ENCODE measurements at regions not wholly inside any gene's neighbourhood (a gene's known extent, or its start where the extent isn't known, plus 50 kb on each side); places are given as distances from the start of the nearest gene placed in this dataset.

DNA sequence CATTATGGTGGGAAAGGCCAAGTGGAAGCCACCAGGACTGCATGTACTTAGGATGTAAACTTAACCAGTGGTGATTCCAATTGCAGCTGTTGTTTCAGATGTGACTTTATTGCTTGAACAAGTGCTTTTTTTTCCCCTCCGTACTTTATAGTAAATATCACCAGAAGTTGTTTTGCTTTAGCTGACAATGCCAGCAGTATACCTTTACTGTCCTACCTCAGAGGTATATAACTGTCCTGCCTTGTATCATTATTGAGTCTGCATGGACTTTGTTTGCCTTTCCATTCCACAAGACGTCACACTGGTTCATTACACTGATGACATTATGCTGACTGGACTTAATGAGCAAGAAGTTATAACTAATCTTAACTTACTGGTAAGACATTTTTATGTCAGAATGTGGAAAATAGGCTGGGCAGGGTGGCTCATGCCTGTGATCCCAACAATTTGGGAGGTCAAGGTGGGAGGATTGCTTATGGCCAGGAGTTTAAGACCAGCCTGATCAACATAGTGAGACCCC is 77.1 kb upstream of the RAB18 start:
- WGBS, 5 donors = 56 to 71% (median 65%) methylated on average over 2 of the region's 2 CpGs
- Histone ChIP-seq H3K36me3 (no peaks in the 10 kb centered on the region), H3K27me3 (no peaks in the 10 kb centered on the region), H3K4me1 (no peaks in the 10 kb centered on the region), H3K4me3 (no peak overlapping the region), H3K9me3 (no peaks in the 10 kb centered on the region), H3K27ac (no peak overlapping the region)
- DNase-seq = no peak
- no peak for TF ChIP-seq POLR2A (IDR thresholded peaks at IDR 0.05)
- TF ChIP-seq POLR2AphosphoS5 (IDR thresholded peaks at IDR 0.05) = no peak
- no peak for TF ChIP-seq EP300 (IDR thresholded peaks at IDR 0.05)
- TF ChIP-seq, protein P1, sequence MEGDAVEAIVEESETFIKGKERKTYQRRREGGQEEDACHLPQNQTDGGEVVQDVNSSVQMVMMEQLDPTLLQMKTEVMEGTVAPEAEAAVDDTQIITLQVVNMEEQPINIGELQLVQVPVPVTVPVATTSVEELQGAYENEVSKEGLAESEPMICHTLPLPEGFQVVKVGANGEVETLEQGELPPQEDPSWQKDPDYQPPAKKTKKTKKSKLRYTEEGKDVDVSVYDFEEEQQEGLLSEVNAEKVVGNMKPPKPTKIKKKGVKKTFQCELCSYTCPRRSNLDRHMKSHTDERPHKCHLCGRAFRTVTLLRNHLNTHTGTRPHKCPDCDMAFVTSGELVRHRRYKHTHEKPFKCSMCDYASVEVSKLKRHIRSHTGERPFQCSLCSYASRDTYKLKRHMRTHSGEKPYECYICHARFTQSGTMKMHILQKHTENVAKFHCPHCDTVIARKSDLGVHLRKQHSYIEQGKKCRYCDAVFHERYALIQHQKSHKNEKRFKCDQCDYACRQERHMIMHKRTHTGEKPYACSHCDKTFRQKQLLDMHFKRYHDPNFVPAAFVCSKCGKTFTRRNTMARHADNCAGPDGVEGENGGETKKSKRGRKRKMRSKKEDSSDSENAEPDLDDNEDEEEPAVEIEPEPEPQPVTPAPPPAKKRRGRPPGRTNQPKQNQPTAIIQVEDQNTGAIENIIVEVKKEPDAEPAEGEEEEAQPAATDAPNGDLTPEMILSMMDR (IDR thresholded peaks at IDR 0.05) = no peak
- intact Hi-C loops (cut with DNase I; ENCODE audit: low total_unique reads) = no loop called here

DNA sequence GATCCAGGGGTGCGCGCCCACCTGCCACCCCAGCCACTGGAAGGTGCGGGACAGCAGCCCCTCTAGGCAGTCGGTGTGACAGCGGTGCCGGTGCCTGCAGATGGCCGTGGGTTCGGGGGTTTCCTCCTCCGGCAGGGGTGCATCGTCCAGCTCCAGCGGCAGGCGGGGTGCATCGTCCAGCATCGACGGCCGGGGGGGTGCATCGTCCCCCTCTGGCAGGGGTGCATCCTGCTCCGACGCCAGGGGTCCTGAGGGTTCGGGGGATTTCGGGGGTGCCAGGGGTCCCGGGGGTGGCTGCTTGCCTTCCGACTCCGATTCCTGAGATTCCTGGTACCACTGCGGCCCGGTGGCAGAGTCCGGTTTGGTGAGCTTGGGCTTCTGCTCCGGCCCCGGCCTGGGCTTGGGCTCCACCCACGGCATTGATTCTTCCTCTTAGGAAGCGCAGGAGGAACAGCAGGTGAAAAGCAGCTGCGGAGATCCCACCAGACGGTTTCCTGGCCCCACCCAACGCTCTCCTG is 90.2 kb upstream of the RAB18 start:
- Histone ChIP-seq H3K27ac (no peak overlapping the region), H3K4me3 (no peak overlapping the region), H3K27me3 (peaks cover 0 to 17% (median 13%) of the 10 kb centered on the region in 3 donors), H3K4me1 (no peaks in the 10 kb centered on the region), H3K9me3 (peaks cover 0 to 17% (median 9%) of the 10 kb centered on the region in 4 donors), H3K36me3 (no peaks in the 10 kb centered on the region)
- intact Hi-C loops (cut with DNase I; ENCODE audit: low total_unique reads) = no loop called here
- no peak for TF ChIP-seq EP300 (IDR thresholded peaks at IDR 0.05)
- no peak for TF ChIP-seq POLR2A (IDR thresholded peaks at IDR 0.05)
- no peak for TF ChIP-seq POLR2AphosphoS5 (IDR thresholded peaks at IDR 0.05)
- TF ChIP-seq, protein P1 (IDR thresholded peaks at IDR 0.05) = no peak
- 33 to 62% (median 49%) methylated on average over 2 to 34 of the region's 34 CpGs for WGBS, 5 donors
- peak in 1 of 2 donors; percentile 5 for DNase-seq

DNA sequence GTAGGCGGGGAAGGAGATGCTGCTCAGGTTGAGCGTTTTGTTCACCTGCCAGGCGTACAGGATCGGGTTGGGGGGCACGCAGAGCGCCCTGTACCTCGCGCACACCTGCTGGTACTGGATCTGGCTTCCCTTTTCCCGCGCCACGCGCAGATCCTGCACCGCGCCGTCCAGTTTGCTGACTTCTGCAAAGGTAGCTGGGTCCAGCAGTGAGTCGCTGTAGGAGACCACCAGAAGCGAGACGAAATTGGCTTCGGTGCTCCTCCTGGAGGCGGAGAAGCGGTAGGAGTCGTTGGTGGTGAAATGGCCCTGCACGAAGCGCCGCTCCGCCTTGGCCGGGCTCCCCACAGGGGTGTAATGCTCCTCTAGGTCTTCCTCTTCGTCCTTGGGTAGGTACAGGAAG is 90.7 kb upstream of the RAB18 start:
- WGBS, 5 donors = 45 to 65% (median 54%) methylated on average over 16 to 28 of the region's 28 CpGs

DNA sequence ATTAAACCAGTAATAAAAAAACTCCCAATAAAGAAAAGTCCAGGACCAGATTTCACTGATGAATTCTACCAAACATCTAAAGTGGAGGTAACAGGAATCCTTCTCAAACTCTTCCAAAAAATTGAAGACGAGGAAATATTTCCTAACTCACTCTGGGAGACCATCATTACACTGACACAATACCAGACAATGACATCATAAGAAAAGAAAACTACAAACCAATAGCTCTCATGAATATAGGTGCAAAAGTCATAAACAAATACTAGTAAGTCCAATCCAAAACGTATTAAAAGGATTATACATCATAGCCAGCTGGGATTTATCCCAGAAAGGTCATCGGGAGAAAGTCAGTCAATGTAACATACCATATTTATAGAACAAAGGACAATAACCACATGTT is 94.0 kb upstream of the RAB18 start:
- Histone ChIP-seq H3K27ac (no peak overlapping the region), H3K4me1 (no peaks in the 10 kb centered on the region), H3K9me3 (peaks cover 0 to 10% (median 7%) of the 10 kb centered on the region in 4 donors), H3K27me3 (peaks cover 0 to 21% (median 13%) of the 10 kb centered on the region in 3 donors), H3K36me3 (no peaks in the 10 kb centered on the region), H3K4me3 (no peak overlapping the region)
- TF ChIP-seq, protein P1 (IDR thresholded peaks at IDR 0.05) = no peak
- TF ChIP-seq POLR2AphosphoS5 (IDR thresholded peaks at IDR 0.05) (no peak), EP300 (IDR thresholded peaks at IDR 0.05) (no peak), POLR2A (IDR thresholded peaks at IDR 0.05) (no peak)
- intact Hi-C loops (cut with DNase I; ENCODE audit: low total_unique reads) = no loop called here
- 35 to 66% (median 51%) methylated on average over 3 of the region's 3 CpGs for WGBS, 5 donors
- peak in 1 of 2 donors; percentile 16 for DNase-seq

More for the DNA sequence above, 90.7 kb upstream of the RAB18 start:
- DNase-seq = no peak
- intact Hi-C loops (cut with DNase I; ENCODE audit: low total_unique reads) = no loop called here
- H3K4me3 ChIP-seq = no peak overlapping the region
- no peak overlapping the region for H3K27ac ChIP-seq
- no peaks in the 10 kb centered on the region for H3K36me3 ChIP-seq
- H3K27me3 ChIP-seq = peaks cover 0 to 17% (median 13%) of the 10 kb centered on the region in 3 donors
- no peaks in the 10 kb centered on the region for H3K4me1 ChIP-seq
- TF ChIP-seq POLR2AphosphoS5 (IDR thresholded peaks at IDR 0.05) (no peak), EP300 (IDR thresholded peaks at IDR 0.05) (no peak), POLR2A (IDR thresholded peaks at IDR 0.05) (no peak)
- TF ChIP-seq, protein P1 (IDR thresholded peaks at IDR 0.05) = no peak
- H3K9me3 ChIP-seq = peaks cover 0 to 16% (median 9%) of the 10 kb centered on the region in 4 donors
